Left cardiac atrium (tissue), 4 donors: ENCODE measurements at regions not wholly inside any gene's neighbourhood (a gene's known extent, or its start where the extent isn't known, plus 50 kb on each side); places are given as distances from the start of the nearest gene placed in this dataset.
"Not testable (repeated sequence)": the region's sequence is repeated elsewhere in the genome, so short reads cannot be mapped to it uniquely, and the experiment has no call there.

ENCODE experiments used
- ATAC-seq, 2 donors: fragments of 200-7000 bp; cut with Tn5 transposase; one replicate each; pipeline ENCODE4 v1.9.1; 2020; ENCODE audit warnings: mild to moderate bottlenecking in 2 of 2, moderate library complexity in 2 of 2
- DNase-seq: peaks from one replicate; pipeline ENCODE4 v3.0.0-alpha.2; 2020
- intact Hi-C, 2 donors: fragments of 100-400 bp; cut with DNase I; formaldehyde crosslinking; loops; one replicate each; pipeline versions ENCODE4 v1.14.1 to v1.15.1; 2022 to 2023
- donor health status: DM: no; HTN: yes; CAD: no.
- donor health status: DM: no; HTN: yes; CAD: no; lungs with severe emphysema.
- donor health status: DM: yes; HTN: yes; CAD: no.
- donor health status: Dilated cardiomyopathy.

- peak; percentile 91 to 94 for ATAC-seq
- DNase-seq: peak; percentile 47
- intact Hi-C loops: no loop called here
Measured at GRCh38 chr2:204129591-204130294, 193.2 kb downstream of the ICOS start.

GRCh38 chr2:204131621-204132020, 195.1 kb downstream of the ICOS start:
- DNase-seq: no peak
- no peak for ATAC-seq
- intact Hi-C loops: no loop called here

- no peak for DNase-seq
- intact Hi-C loops: no loop called here
- no peak for ATAC-seq
Measured at GRCh38 chr2:204133476-204133875, 196.9 kb downstream of the ICOS start.

GRCh38 chr2:204134421-204134820, 197.9 kb downstream of the ICOS start:
- no peak for ATAC-seq
- intact Hi-C loops: no loop called here
- no peak for DNase-seq

- no peak for DNase-seq
- no peak for ATAC-seq
- intact Hi-C loops: no loop called here
Measured at GRCh38 chr2:204135752-204136151, 199.2 kb downstream of the ICOS start.

GRCh38 chr2:204138206-204138605, 201.6 kb downstream of the ICOS start:
- ATAC-seq (no peak), DNase-seq (no peak)
- intact Hi-C loops: no loop called here

GRCh38 chr2:204140246-204140645, 203.7 kb downstream of the ICOS start:
- DNase-seq (no peak), ATAC-seq (no peak)
- intact Hi-C loops: no loop called here

GRCh38 chr2:204143216-204144014, 206.9 kb downstream of the ICOS start:
- ATAC-seq: no peak
- intact Hi-C loops: no loop called here
- no peak for DNase-seq

- ATAC-seq (no peak), DNase-seq (no peak)
- intact Hi-C loops: no loop called here
Measured at GRCh38 chr2:204144492-204144891, 207.9 kb downstream of the ICOS start.

- ATAC-seq (peak; percentile 97 to 98), DNase-seq (peak; percentile 74)
- intact Hi-C loops: no loop called here
Measured at GRCh38 chr2:204145263-204145751, 208.7 kb downstream of the ICOS start.

- ATAC-seq: peak in 1 of 2 donors; percentile 46
- intact Hi-C loops: no loop called here
- DNase-seq: no peak
Measured at GRCh38 chr2:204145791-204146190, 209.2 kb downstream of the ICOS start.

- intact Hi-C loops, ATAC-seq, DNase-seq: not testable (repeated sequence)
Measured at GRCh38 chr2:204147040-204147439, 210.5 kb downstream of the ICOS start.

- DNase-seq: no peak
- intact Hi-C loops: no loop called here
- no peak for ATAC-seq
Measured at GRCh38 chr2:204150721-204151120, 214.2 kb downstream of the ICOS start.

- ATAC-seq: peak in 1 of 2 donors; percentile 45
- intact Hi-C loops: no loop called here
- no peak for DNase-seq
Measured at GRCh38 chr2:204152616-204153015, 216.1 kb downstream of the ICOS start.

- no peak for ATAC-seq
- DNase-seq: no peak
- intact Hi-C loops: no loop called here
Measured at GRCh38 chr2:204154863-204155262, 218.3 kb downstream of the ICOS start.

- DNase-seq (no peak), ATAC-seq (no peak)
- intact Hi-C loops: no loop called here
Measured at GRCh38 chr2:204156456-204156855, 219.9 kb downstream of the ICOS start.

- intact Hi-C loops: no loop called here
- no peak for ATAC-seq
- DNase-seq: no peak
Measured at GRCh38 chr2:204157684-204158083, 221.1 kb downstream of the ICOS start.

- ATAC-seq (no peak), DNase-seq (no peak)
- intact Hi-C loops: no loop called here
Measured at GRCh38 chr2:204159526-204159925, 223.0 kb downstream of the ICOS start.

GRCh38 chr2:204160989-204161388, 224.4 kb downstream of the ICOS start:
- DNase-seq (no peak), ATAC-seq (no peak)
- intact Hi-C loops: no loop called here

- no peak for DNase-seq
- intact Hi-C loops: no loop called here
- no peak for ATAC-seq
Measured at GRCh38 chr2:204161886-204162285, 225.3 kb downstream of the ICOS start.

GRCh38 chr2:204166961-204167360, 230.4 kb downstream of the ICOS start:
- ATAC-seq: no peak
- intact Hi-C loops: no loop called here
- no peak for DNase-seq
